Right lobe of liver (tissue), 6 donors: ENCODE measurements at regions not wholly inside any gene's neighbourhood (a gene's known extent, or its start where the extent isn't known, plus 50 kb on each side); places are given as distances from the start of the nearest gene placed in this dataset.

Experiments
- ATAC-seq, 4 donors: fragments of 200-7000 bp; cut with Tn5 transposase; one replicate each; pipeline ENCODE4 v1.9.1; 2020; ENCODE audit warnings: mild to moderate bottlenecking in 4 of 4, moderate library complexity in 4 of 4
- DNase-seq, 3 donors: peaks; one replicate each; pipeline ENCODE4 v3.0.0-alpha.2; 2020
- H3K27ac ChIP-seq, 3 donors: fragments of 200-600 bp; one replicate each; pipeline ENCODE4 v1.8.0; 2022
- H3K27me3 ChIP-seq, 2 donors: fragments of 200-600 bp; one replicate each; pipeline ENCODE4 v1.8.0; 2022
- H3K36me3 ChIP-seq, 4 donors: fragments of 200-600 bp; sonication (generic) in 1 of 4; one replicate each; pipeline versions ENCODE4 v1.5.1 to v1.8.0; 2017 to 2022; ENCODE audit warnings: control low read depth in 1 of 4
- H3K4me1 ChIP-seq, 4 donors: fragments of 200-600 bp; sonication (generic) in 1 of 4; one replicate each; pipeline versions ENCODE4 v1.5.1 to v1.8.0; 2017 to 2022; ENCODE audit warnings: control low read depth in 1 of 4
- H3K4me3 ChIP-seq, 3 donors: fragments of 200-600 bp; one replicate each; pipeline ENCODE4 v1.8.0; 2022
- H3K9me3 ChIP-seq, 4 donors: fragments of 200-600 bp; sonication (generic) in 1 of 4; one replicate each; pipeline versions ENCODE4 v1.5.1 to v1.8.0; 2017 to 2022; ENCODE audit warnings: control low read depth in 1 of 4
- CTCF ChIP-seq, 4 donors: fragments of 200-600 bp in 3 of 4; fragments of 450-650 bp in 1 of 4; IDR thresholded peaks; one replicate each; pipeline versions ENCODE4 v1.5.1 to v1.8.0; 2016 to 2022; ENCODE audit warnings: antibody characterized with exemption in 4 of 4, mild to moderate bottlenecking in 2 of 4
- POLR2A ChIP-seq: fragments of 450-650 bp; IDR thresholded peaks from one replicate; pipeline ENCODE4 v1.6.1; 2017; ENCODE audit warnings: antibody characterized with exemption, mild to moderate bottlenecking
- WGBS: methylation state at CpG from one replicate; pipeline ENCODE4 v1.1.6; 2018; ENCODE audit warnings: low coverage, low lambda C conversion rate; ENCODE audit not compliant: insufficient coverage; ENCODE audit errors: missing lambda C conversion rate; 5-methylcytosine and 5-hydroxymethylcytosine counted together
- intact Hi-C, 2 donors: fragments of 100-400 bp; cut with DNase I; formaldehyde crosslinking; loops; one replicate each; pipeline versions ENCODE4 v1.11.2 to v1.14.1; 2022
- donor health status: DM: no; HTN: yes; CAD: no.
- donor health status: DM: no; HTN: no; CAD: no.
- donor health status: DM: no; HTN: no; CAD: no.
- donor health status: DM: no; HTN: yes; CAD: no.
- donor health status: DM: no; HTN: yes; CAD: no.

- H3K36me3 ChIP-seq = no peaks in the 10 kb centered on the region
- TF ChIP-seq CTCF (IDR thresholded peaks at IDR 0.05) = no peak
- no peak for TF ChIP-seq POLR2A
- no peaks in the 10 kb centered on the region for H3K9me3 ChIP-seq
- WGBS = 61% methylated on average over 2 of the region's 2 CpGs
- intact Hi-C loops = no loop called here
- H3K4me3 ChIP-seq = no peak overlapping the region
- H3K27me3 ChIP-seq = no peaks in the 10 kb centered on the region
- no peak overlapping the region for H3K27ac ChIP-seq
- H3K4me1 ChIP-seq = no peaks in the 10 kb centered on the region
- ATAC-seq (no peak), DNase-seq (no peak)
Observed at GRCh38 chr4:122539861-122540465, 80.9 kb downstream of the IL21 start.

- ATAC-seq = no peak
- H3K27me3 ChIP-seq = no peaks in the 10 kb centered on the region
- no peak for TF ChIP-seq POLR2A
- no peak for TF ChIP-seq CTCF (IDR thresholded peaks at IDR 0.05)
- WGBS = 78% methylated on average over 2 of the region's 2 CpGs
- no peaks in the 10 kb centered on the region for H3K36me3 ChIP-seq
- no peak for DNase-seq
- no peaks in the 10 kb centered on the region for H3K4me1 ChIP-seq
- no peak overlapping the region for H3K4me3 ChIP-seq
- H3K9me3 ChIP-seq = no peaks in the 10 kb centered on the region
- intact Hi-C loops = no loop called here
- no peak overlapping the region for H3K27ac ChIP-seq
Observed at GRCh38 chr4:122537388-122538135, 81.0 kb upstream of the IL2 start.

- no peak overlapping the region for H3K4me3 ChIP-seq
- ATAC-seq (no peak), DNase-seq (no peak)
- H3K9me3 ChIP-seq = no peaks in the 10 kb centered on the region
- intact Hi-C loops = no loop called here
- no peaks in the 10 kb centered on the region for H3K36me3 ChIP-seq
- 50% methylated on average over 1 of the region's 1 CpG for WGBS
- no peaks in the 10 kb centered on the region for H3K27me3 ChIP-seq
- no peak overlapping the region for H3K27ac ChIP-seq
- H3K4me1 ChIP-seq = no peaks in the 10 kb centered on the region
- no peak for TF ChIP-seq POLR2A
- no peak for TF ChIP-seq CTCF (IDR thresholded peaks at IDR 0.05)
Observed at GRCh38 chr4:122536001-122536400, 79.5 kb upstream of the IL2 start.

- Histone ChIP-seq H3K9me3 (no peaks in the 10 kb centered on the region), H3K27me3 (no peaks in the 10 kb centered on the region), H3K36me3 (no peaks in the 10 kb centered on the region), H3K4me1 (no peaks in the 10 kb centered on the region), H3K4me3 (no peak overlapping the region), H3K27ac (no peak overlapping the region)
- intact Hi-C loops = no loop called here
- no peak for TF ChIP-seq POLR2A
- TF ChIP-seq CTCF (IDR thresholded peaks at IDR 0.05) = no peak
- no peak for ATAC-seq
- no peak for DNase-seq
Observed at GRCh38 chr4:122534776-122535175, 78.3 kb upstream of the IL2 start.
